ENCODE measurements at regions not wholly inside any gene's neighbourhood (a gene's known extent, or its start where the extent isn't known, plus 50 kb on each side); places are given as distances from the start of the nearest gene placed in this dataset.

GRCh38 chr6:119862719-119863118, 513.2 kb upstream of the MAN1A1 start:
- 92 to 99% methylated on average over 1 of the region's 1 CpG for WGBS, 2 donors
- FAIRE-seq, result no peak
- no peak for ATAC-seq

GRCh38 chr6:119858901-119859300, 509.3 kb upstream of the MAN1A1 start:
- intact Hi-C loops (cut with DNase I), result no loop called here
- ATAC-seq (no peak), DNase-seq (no peak), FAIRE-seq (no peak)
- no peaks in the 10 kb centered on the region for H3K36me3 ChIP-seq
- no peaks in the 10 kb centered on the region for H3K9me3 ChIP-seq
- 87 to 88% methylated on average over 1 of the region's 1 CpG for WGBS, 2 donors
- no peak overlapping the region for H3K27ac ChIP-seq
- TF ChIP-seq, protein P1, sequence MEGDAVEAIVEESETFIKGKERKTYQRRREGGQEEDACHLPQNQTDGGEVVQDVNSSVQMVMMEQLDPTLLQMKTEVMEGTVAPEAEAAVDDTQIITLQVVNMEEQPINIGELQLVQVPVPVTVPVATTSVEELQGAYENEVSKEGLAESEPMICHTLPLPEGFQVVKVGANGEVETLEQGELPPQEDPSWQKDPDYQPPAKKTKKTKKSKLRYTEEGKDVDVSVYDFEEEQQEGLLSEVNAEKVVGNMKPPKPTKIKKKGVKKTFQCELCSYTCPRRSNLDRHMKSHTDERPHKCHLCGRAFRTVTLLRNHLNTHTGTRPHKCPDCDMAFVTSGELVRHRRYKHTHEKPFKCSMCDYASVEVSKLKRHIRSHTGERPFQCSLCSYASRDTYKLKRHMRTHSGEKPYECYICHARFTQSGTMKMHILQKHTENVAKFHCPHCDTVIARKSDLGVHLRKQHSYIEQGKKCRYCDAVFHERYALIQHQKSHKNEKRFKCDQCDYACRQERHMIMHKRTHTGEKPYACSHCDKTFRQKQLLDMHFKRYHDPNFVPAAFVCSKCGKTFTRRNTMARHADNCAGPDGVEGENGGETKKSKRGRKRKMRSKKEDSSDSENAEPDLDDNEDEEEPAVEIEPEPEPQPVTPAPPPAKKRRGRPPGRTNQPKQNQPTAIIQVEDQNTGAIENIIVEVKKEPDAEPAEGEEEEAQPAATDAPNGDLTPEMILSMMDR (IDR thresholded peaks at IDR 0.05), result no peak
- H3K4me1 ChIP-seq, result no peaks in the 10 kb centered on the region
- no peaks in the 10 kb centered on the region for H3K27me3 ChIP-seq
- H3K4me3 ChIP-seq, result no peak overlapping the region

More at GRCh38 chr6:119862719-119863118, 513.2 kb upstream of the MAN1A1 start:
- Histone ChIP-seq H3K4me3 (no peak overlapping the region), H3K27me3 (no peaks in the 10 kb centered on the region), H3K27ac (no peak overlapping the region), H3K4me1 (no peaks in the 10 kb centered on the region), H3K36me3 (no peaks in the 10 kb centered on the region), H3K9me3 (no peaks in the 10 kb centered on the region)
- intact Hi-C loops (cut with DNase I), result no loop called here
- TF ChIP-seq, protein P1 (IDR thresholded peaks at IDR 0.05), result no peak
- DNase-seq, result no peak

DNA sequence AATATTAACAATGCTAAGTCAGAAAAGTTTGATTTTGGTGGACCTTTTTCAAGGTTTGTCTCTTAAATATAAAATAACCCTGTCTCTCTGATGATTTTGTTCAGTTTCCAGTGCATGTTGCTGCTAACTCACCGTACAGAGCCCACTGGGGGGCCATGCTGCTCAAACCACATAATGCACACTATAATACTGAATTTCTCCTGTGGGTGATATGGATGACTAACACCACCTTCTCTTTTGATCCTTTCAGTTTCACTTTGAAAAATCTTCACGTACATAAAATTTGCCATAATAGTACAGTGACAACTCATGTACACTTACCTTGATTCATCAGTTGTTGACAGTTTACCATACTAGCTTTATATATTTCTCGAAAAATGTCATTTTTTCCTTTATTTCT, 506.6 kb upstream of the MAN1A1 start:
- 86 to 92% methylated on average over 3 of the region's 3 CpGs for WGBS, 2 donors

DNA sequence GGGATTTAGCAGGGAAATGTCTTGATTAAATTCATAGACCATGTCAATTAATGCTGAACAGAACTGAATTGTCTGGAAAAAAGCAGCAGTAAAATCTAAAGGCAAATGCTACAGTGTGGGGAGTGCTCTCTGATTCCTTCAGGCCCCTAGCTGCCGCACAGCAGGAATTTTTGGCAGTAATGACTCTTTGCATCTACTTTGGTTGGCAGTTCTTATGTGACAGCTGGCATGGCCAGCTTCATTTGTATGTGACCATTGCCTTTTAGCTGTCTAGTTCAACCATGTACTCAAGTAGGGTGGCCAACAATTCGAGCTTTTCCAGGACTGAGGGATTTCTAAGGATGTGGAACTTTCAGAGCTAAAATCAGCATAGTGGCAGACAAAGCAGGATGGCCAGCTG, 499.1 kb upstream of the MAN1A1 start:
- H3K4me3 ChIP-seq, result no peak overlapping the region
- DNase-seq (no peak), FAIRE-seq (no peak), ATAC-seq (no peak)
- H3K4me1 ChIP-seq, result no peaks in the 10 kb centered on the region
- TF ChIP-seq, protein P1 (IDR thresholded peaks at IDR 0.05), result no peak
- intact Hi-C loops (cut with DNase I), result no loop called here
- no peaks in the 10 kb centered on the region for H3K27me3 ChIP-seq
- no peaks in the 10 kb centered on the region for H3K36me3 ChIP-seq
- no peaks in the 10 kb centered on the region for H3K9me3 ChIP-seq
- WGBS, 2 donors, result 83% methylated on average over 2 of the region's 2 CpGs
- H3K27ac ChIP-seq, result no peak overlapping the region

More for the DNA sequence above, 506.6 kb upstream of the MAN1A1 start:
- ATAC-seq, result no peak
- intact Hi-C loops (cut with DNase I), result no loop called here
- TF ChIP-seq, protein P1 (IDR thresholded peaks at IDR 0.05), result no peak
- Histone ChIP-seq H3K27me3 (no peaks in the 10 kb centered on the region), H3K4me1 (no peaks in the 10 kb centered on the region), H3K27ac (no peak overlapping the region), H3K36me3 (no peaks in the 10 kb centered on the region), H3K4me3 (no peak overlapping the region), H3K9me3 (no peaks in the 10 kb centered on the region)
- no peak for DNase-seq
- FAIRE-seq, result no peak

GRCh38 chr6:119845161-119845560, 495.6 kb upstream of the MAN1A1 start:
- no peak for FAIRE-seq
- TF ChIP-seq, protein P1 (IDR thresholded peaks at IDR 0.05), result no peak

More at GRCh38 chr6:119845161-119845560, 495.6 kb upstream of the MAN1A1 start:
- Histone ChIP-seq H3K27ac (no peak overlapping the region), H3K9me3 (no peaks in the 10 kb centered on the region), H3K4me3 (no peak overlapping the region), H3K4me1 (no peaks in the 10 kb centered on the region), H3K27me3 (no peaks in the 10 kb centered on the region), H3K36me3 (no peaks in the 10 kb centered on the region)
- no peak for DNase-seq
- 11 to 12% methylated on average over 1 of the region's 1 CpG for WGBS, 2 donors
- ATAC-seq, result no peak
- intact Hi-C loops (cut with DNase I), result no loop called here
